ENCODE measurements at regions not wholly inside any gene's neighbourhood (a gene's known extent, or its start where the extent isn't known, plus 50 kb on each side); places are given as distances from the start of the nearest gene placed in this dataset.

- Histone ChIP-seq H3K4me1 (ENCODE audit: control insufficient read depth, insufficient read depth, low read length, unreplicated experiment) (no peaks in the 10 kb centered on the region), H3K27ac (ENCODE audit: low read depth, low read length) (no peak overlapping the region), H2AFZ (ENCODE audit: low read length, unreplicated experiment) (no peak overlapping the region), H3K27me3 (ENCODE audit: insufficient read depth, low read length) (no peaks in the 10 kb centered on the region), H3K79me2 (ENCODE audit: control insufficient read depth, insufficient read depth, low read length, unreplicated experiment) (no peaks in the 10 kb centered on the region), H3K36me3 (ENCODE audit: insufficient read depth, low read length) (no peaks in the 10 kb centered on the region), H3K4me3 (ENCODE audit: low read depth, low read length) (no peak overlapping the region)
Measured at GRCh38 chr3:166257715-166258114, 420.5 kb upstream of the BCHE start.

DNA sequence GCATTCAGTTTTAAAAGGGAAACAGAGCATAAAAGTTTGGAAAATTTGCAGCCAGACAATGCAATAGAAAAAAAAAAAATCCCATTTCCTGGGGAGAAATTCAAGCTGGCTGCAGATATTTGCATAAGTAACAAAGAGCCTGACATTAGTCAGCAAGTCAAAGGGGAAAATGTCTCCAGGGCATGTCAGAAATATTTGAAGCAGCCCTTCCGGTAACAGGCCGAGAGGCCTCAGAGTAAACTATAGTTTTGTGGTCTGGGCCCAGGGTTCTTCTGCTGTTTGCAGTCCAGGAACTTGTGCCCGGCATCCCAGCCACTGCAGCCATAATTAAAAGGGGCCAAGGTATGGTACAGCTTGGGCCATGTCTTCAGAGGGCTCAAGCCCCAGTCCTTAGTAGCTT lies 411.6 kb upstream of the BCHE start:
- H2AFZ ChIP-seq (ENCODE audit: low read length, unreplicated experiment): no peak overlapping the region
- no peaks in the 10 kb centered on the region for H3K27me3 ChIP-seq (ENCODE audit: insufficient read depth, low read length)
- no peak overlapping the region for H3K27ac ChIP-seq (ENCODE audit: low read depth, low read length)
- H3K4me3 ChIP-seq (ENCODE audit: low read depth, low read length): no peak overlapping the region
- no peaks in the 10 kb centered on the region for H3K36me3 ChIP-seq (ENCODE audit: insufficient read depth, low read length)
- no peaks in the 10 kb centered on the region for H3K79me2 ChIP-seq (ENCODE audit: control insufficient read depth, insufficient read depth, low read length, unreplicated experiment)
- no peaks in the 10 kb centered on the region for H3K4me1 ChIP-seq (ENCODE audit: control insufficient read depth, insufficient read depth, low read length, unreplicated experiment)

- Histone ChIP-seq H2AFZ (ENCODE audit: low read length, unreplicated experiment) (no peak overlapping the region), H3K27ac (ENCODE audit: low read depth, low read length) (no peak overlapping the region), H3K27me3 (ENCODE audit: insufficient read depth, low read length) (no peaks in the 10 kb centered on the region)
Measured at GRCh38 chr3:166243511-166243910, 406.3 kb upstream of the BCHE start.

GRCh38 chr3:166223120-166223519 lies 385.9 kb upstream of the BCHE start:
- Histone ChIP-seq H3K27me3 (ENCODE audit: insufficient read depth, low read length) (no peaks in the 10 kb centered on the region), H3K27ac (ENCODE audit: low read depth, low read length) (no peak overlapping the region), H3K79me2 (ENCODE audit: control insufficient read depth, insufficient read depth, low read length, unreplicated experiment) (no peaks in the 10 kb centered on the region), H2AFZ (ENCODE audit: low read length, unreplicated experiment) (no peak overlapping the region), H3K4me1 (ENCODE audit: control insufficient read depth, insufficient read depth, low read length, unreplicated experiment) (no peaks in the 10 kb centered on the region), H3K36me3 (ENCODE audit: insufficient read depth, low read length) (no peaks in the 10 kb centered on the region), H3K4me3 (ENCODE audit: low read depth, low read length) (no peak overlapping the region)

More at GRCh38 chr3:166243511-166243910, 406.3 kb upstream of the BCHE start:
- Histone ChIP-seq H3K4me3 (ENCODE audit: low read depth, low read length) (no peak overlapping the region), H3K79me2 (ENCODE audit: control insufficient read depth, insufficient read depth, low read length, unreplicated experiment) (no peaks in the 10 kb centered on the region), H3K4me1 (ENCODE audit: control insufficient read depth, insufficient read depth, low read length, unreplicated experiment) (no peaks in the 10 kb centered on the region), H3K36me3 (ENCODE audit: insufficient read depth, low read length) (no peaks in the 10 kb centered on the region)

DNA sequence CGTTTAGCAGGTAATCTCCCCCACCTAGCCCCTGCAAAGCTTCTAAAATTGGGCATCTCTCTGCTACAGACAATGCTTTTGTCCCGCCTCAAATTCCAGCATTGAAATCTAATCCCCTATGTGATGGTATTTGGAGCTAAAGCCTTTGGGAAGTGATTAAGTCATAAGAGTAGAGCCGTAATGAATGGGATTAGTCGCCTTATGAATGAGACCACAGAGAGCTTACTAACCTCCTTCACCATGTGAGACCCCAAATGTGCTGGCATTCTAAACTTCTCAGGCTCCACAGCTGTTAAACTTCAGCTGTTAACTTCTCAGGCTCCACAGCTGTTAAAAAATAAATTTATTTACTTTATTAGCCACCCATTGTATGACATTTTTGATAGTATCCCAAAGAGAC lies 374.2 kb upstream of the BCHE start:
- no peaks in the 10 kb centered on the region for H3K79me2 ChIP-seq (ENCODE audit: control insufficient read depth, insufficient read depth, low read length, unreplicated experiment)
- H3K4me1 ChIP-seq (ENCODE audit: control insufficient read depth, insufficient read depth, low read length, unreplicated experiment): no peaks in the 10 kb centered on the region
- H3K36me3 ChIP-seq (ENCODE audit: insufficient read depth, low read length): no peaks in the 10 kb centered on the region
- no peaks in the 10 kb centered on the region for H3K27me3 ChIP-seq (ENCODE audit: insufficient read depth, low read length)
- H3K4me3 ChIP-seq (ENCODE audit: low read depth, low read length): no peak overlapping the region
- H3K27ac ChIP-seq (ENCODE audit: low read depth, low read length): no peak overlapping the region
- H2AFZ ChIP-seq (ENCODE audit: low read length, unreplicated experiment): no peak overlapping the region

- Histone ChIP-seq H3K4me3 (ENCODE audit: low read depth, low read length) (no peak overlapping the region), H3K36me3 (ENCODE audit: insufficient read depth, low read length) (no peaks in the 10 kb centered on the region), H3K4me1 (ENCODE audit: control insufficient read depth, insufficient read depth, low read length, unreplicated experiment) (no peaks in the 10 kb centered on the region), H3K27ac (ENCODE audit: low read depth, low read length) (no peak overlapping the region), H3K27me3 (ENCODE audit: insufficient read depth, low read length) (no peaks in the 10 kb centered on the region), H2AFZ (ENCODE audit: low read length, unreplicated experiment) (no peak overlapping the region), H3K79me2 (ENCODE audit: control insufficient read depth, insufficient read depth, low read length, unreplicated experiment) (no peaks in the 10 kb centered on the region)
Measured at GRCh38 chr3:166209701-166210100, 372.5 kb upstream of the BCHE start.

- H3K27me3 ChIP-seq (ENCODE audit: insufficient read depth, low read length): no peaks in the 10 kb centered on the region
- no peaks in the 10 kb centered on the region for H3K4me1 ChIP-seq (ENCODE audit: control insufficient read depth, insufficient read depth, low read length, unreplicated experiment)
- no peaks in the 10 kb centered on the region for H3K36me3 ChIP-seq (ENCODE audit: insufficient read depth, low read length)
- H3K4me3 ChIP-seq (ENCODE audit: low read depth, low read length): no peak overlapping the region
- H3K27ac ChIP-seq (ENCODE audit: low read depth, low read length): no peak overlapping the region
- no peak overlapping the region for H2AFZ ChIP-seq (ENCODE audit: low read length, unreplicated experiment)
- H3K79me2 ChIP-seq (ENCODE audit: control insufficient read depth, insufficient read depth, low read length, unreplicated experiment): no peaks in the 10 kb centered on the region
Measured at GRCh38 chr3:166205158-166205557, 367.9 kb upstream of the BCHE start.

- Histone ChIP-seq H2AFZ (ENCODE audit: low read length, unreplicated experiment) (no peak overlapping the region), H3K79me2 (ENCODE audit: control insufficient read depth, insufficient read depth, low read length, unreplicated experiment) (no peaks in the 10 kb centered on the region), H3K27ac (ENCODE audit: low read depth, low read length) (no peak overlapping the region), H3K4me1 (ENCODE audit: control insufficient read depth, insufficient read depth, low read length, unreplicated experiment) (no peaks in the 10 kb centered on the region), H3K36me3 (ENCODE audit: insufficient read depth, low read length) (no peaks in the 10 kb centered on the region), H3K27me3 (ENCODE audit: insufficient read depth, low read length) (no peaks in the 10 kb centered on the region), H3K4me3 (ENCODE audit: low read depth, low read length) (no peak overlapping the region)
Measured at GRCh38 chr3:166201476-166201875, 364.3 kb upstream of the BCHE start.

GRCh38 chr3:166199491-166199890 lies 362.3 kb upstream of the BCHE start:
- H2AFZ ChIP-seq (ENCODE audit: low read length, unreplicated experiment): no peak overlapping the region
- no peaks in the 10 kb centered on the region for H3K36me3 ChIP-seq (ENCODE audit: insufficient read depth, low read length)
- H3K79me2 ChIP-seq (ENCODE audit: control insufficient read depth, insufficient read depth, low read length, unreplicated experiment): no peaks in the 10 kb centered on the region
- H3K27ac ChIP-seq (ENCODE audit: low read depth, low read length): no peak overlapping the region
- no peaks in the 10 kb centered on the region for H3K27me3 ChIP-seq (ENCODE audit: insufficient read depth, low read length)
- no peaks in the 10 kb centered on the region for H3K4me1 ChIP-seq (ENCODE audit: control insufficient read depth, insufficient read depth, low read length, unreplicated experiment)
- no peak overlapping the region for H3K4me3 ChIP-seq (ENCODE audit: low read depth, low read length)

DNA sequence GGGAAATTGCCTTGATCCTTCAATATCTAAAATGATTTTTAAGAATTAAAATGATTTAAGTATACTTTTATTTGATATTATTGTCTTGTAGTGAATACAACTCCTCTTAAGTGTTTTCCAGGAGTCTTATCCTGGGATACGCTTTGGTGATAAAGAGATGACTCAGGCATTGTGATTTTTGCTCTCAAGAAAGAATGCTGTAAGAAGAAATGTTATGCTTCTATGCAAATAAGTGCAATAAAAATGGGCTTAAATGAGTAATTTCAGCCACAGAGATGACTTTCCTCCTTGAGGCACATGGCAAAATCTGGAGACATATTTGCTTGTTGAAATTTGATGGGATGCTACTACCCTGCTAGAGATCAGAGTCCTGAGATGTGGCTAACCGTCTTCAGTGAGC lies 358.6 kb upstream of the BCHE start:
- no peaks in the 10 kb centered on the region for H3K79me2 ChIP-seq (ENCODE audit: control insufficient read depth, insufficient read depth, low read length, unreplicated experiment)
- no peaks in the 10 kb centered on the region for H3K36me3 ChIP-seq (ENCODE audit: insufficient read depth, low read length)
- H3K4me3 ChIP-seq (ENCODE audit: low read depth, low read length): no peak overlapping the region
- H3K27me3 ChIP-seq (ENCODE audit: insufficient read depth, low read length): no peaks in the 10 kb centered on the region
- H3K4me1 ChIP-seq (ENCODE audit: control insufficient read depth, insufficient read depth, low read length, unreplicated experiment): no peaks in the 10 kb centered on the region
- H2AFZ ChIP-seq (ENCODE audit: low read length, unreplicated experiment): no peak overlapping the region
- H3K27ac ChIP-seq (ENCODE audit: low read depth, low read length): no peak overlapping the region

- Histone ChIP-seq H3K27me3 (ENCODE audit: insufficient read depth, low read length) (no peaks in the 10 kb centered on the region), H2AFZ (ENCODE audit: low read length, unreplicated experiment) (no peak overlapping the region), H3K79me2 (ENCODE audit: control insufficient read depth, insufficient read depth, low read length, unreplicated experiment) (no peaks in the 10 kb centered on the region), H3K4me3 (ENCODE audit: low read depth, low read length) (no peak overlapping the region), H3K27ac (ENCODE audit: low read depth, low read length) (no peak overlapping the region), H3K4me1 (ENCODE audit: control insufficient read depth, insufficient read depth, low read length, unreplicated experiment) (no peaks in the 10 kb centered on the region), H3K36me3 (ENCODE audit: insufficient read depth, low read length) (no peaks in the 10 kb centered on the region)
Measured at GRCh38 chr3:166191411-166191810, 354.2 kb upstream of the BCHE start.

- Histone ChIP-seq H3K79me2 (ENCODE audit: control insufficient read depth, insufficient read depth, low read length, unreplicated experiment) (no peaks in the 10 kb centered on the region), H2AFZ (ENCODE audit: low read length, unreplicated experiment) (no peak overlapping the region), H3K27ac (ENCODE audit: low read depth, low read length) (no peak overlapping the region), H3K4me1 (ENCODE audit: control insufficient read depth, insufficient read depth, low read length, unreplicated experiment) (no peaks in the 10 kb centered on the region), H3K27me3 (ENCODE audit: insufficient read depth, low read length) (no peaks in the 10 kb centered on the region), H3K4me3 (ENCODE audit: low read depth, low read length) (no peak overlapping the region), H3K36me3 (ENCODE audit: insufficient read depth, low read length) (no peaks in the 10 kb centered on the region)
Measured at GRCh38 chr3:166190360-166190759, 353.1 kb upstream of the BCHE start.
